Left lung (tissue), 4 donors: ENCODE measurements at regions not wholly inside any gene's neighbourhood (a gene's known extent, or its start where the extent isn't known, plus 50 kb on each side); places are given as distances from the start of the nearest gene placed in this dataset.

Source experiments
- ATAC-seq: fragments of 200-7000 bp; cut with Tn5 transposase; one replicate; pipeline ENCODE4 v1.9.1; 2020; ENCODE audit warnings: moderate library complexity
- DNase-seq, 4 donors: peaks; one replicate each; pipeline ENCODE4 v3.0.0-alpha.2; 2013 to 2020
- H3K27ac ChIP-seq, 2 donors: fragments of 200-600 bp; sonication (generic) in 1 of 2; one replicate each; pipeline versions ENCODE4 v1.5.0 to v1.8.0; 2020 to 2021
- H3K27me3 ChIP-seq, 2 donors: fragments of 200-600 bp; sonication (generic) in 1 of 2; one replicate each; pipeline versions ENCODE4 v1.5.0 to v1.8.0; 2020 to 2021
- H3K36me3 ChIP-seq, 2 donors: fragments of 200-600 bp; sonication (generic) in 1 of 2; one replicate each; pipeline versions ENCODE4 v1.5.0 to v1.8.0; 2020 to 2021
- H3K4me1 ChIP-seq, 2 donors: fragments of 200-600 bp; one replicate each; pipeline ENCODE4 v1.8.0; 2021
- H3K4me3 ChIP-seq, 2 donors: fragments of 200-600 bp; sonication (generic) in 1 of 2; one replicate each; pipeline versions ENCODE4 v1.5.0 to v1.8.0; 2020 to 2021; ENCODE audit warnings: mild to moderate bottlenecking in 1 of 2
- H3K9me3 ChIP-seq, 2 donors: fragments of 200-600 bp; sonication (generic) in 1 of 2; one replicate each; pipeline versions ENCODE4 v1.5.0 to v1.8.0; 2020 to 2021
- CTCF ChIP-seq, 2 donors: fragments of 200-600 bp; sonication (generic) in 1 of 2; IDR thresholded peaks; one replicate each; pipeline versions ENCODE4 v1.5.0 to v1.8.0; 2021; ENCODE audit warnings: antibody characterized with exemption in 2 of 2
- intact Hi-C, 2 donors: fragments of 100-400 bp; cut with DNase I; formaldehyde crosslinking; loops; one replicate each; pipeline versions ENCODE4 v1.11.2 to v1.14.2; 2022
- donor health status: DM: no; HTN: yes; CAD: no.
- donor health status: DM: no; HTN: no; CAD: no.

GRCh38 chr10:110368556-110368955 is 63.8 kb upstream of the SMNDC1 start:
- ATAC-seq (no peak), DNase-seq (no peak)
- Histone ChIP-seq H3K27me3 (no peaks in the 10 kb centered on the region), H3K36me3 (no peaks in the 10 kb centered on the region), H3K4me1 (no peaks in the 10 kb centered on the region), H3K27ac (no peak overlapping the region), H3K4me3 (no peak overlapping the region), H3K9me3 (no peaks in the 10 kb centered on the region)
- no peak for TF ChIP-seq CTCF (IDR thresholded peaks at IDR 0.05)
- intact Hi-C loops, result no loop called here

GRCh38 chr10:110370006-110370405 is 65.3 kb upstream of the SMNDC1 start:
- no peak for TF ChIP-seq CTCF (IDR thresholded peaks at IDR 0.05)
- Histone ChIP-seq H3K27ac (no peak overlapping the region), H3K4me3 (no peak overlapping the region), H3K4me1 (no peaks in the 10 kb centered on the region), H3K36me3 (no peaks in the 10 kb centered on the region), H3K27me3 (no peaks in the 10 kb centered on the region), H3K9me3 (no peaks in the 10 kb centered on the region)
- ATAC-seq (no peak), DNase-seq (no peak)
- intact Hi-C loops, result no loop called here

GRCh38 chr10:110372656-110373055 is 67.9 kb upstream of the SMNDC1 start:
- Histone ChIP-seq H3K9me3 (no peaks in the 10 kb centered on the region), H3K36me3 (no peaks in the 10 kb centered on the region), H3K4me3 (no peak overlapping the region), H3K4me1 (peaks cover 0 to 4% of the 10 kb centered on the region in 2 donors), H3K27ac (no peak overlapping the region), H3K27me3 (no peaks in the 10 kb centered on the region)
- ATAC-seq (no peak), DNase-seq (no peak)
- TF ChIP-seq CTCF (IDR thresholded peaks at IDR 0.05), result no peak
- intact Hi-C loops, result no loop called here

GRCh38 chr10:110373059-110373458 is 68.3 kb upstream of the SMNDC1 start:
- ATAC-seq, result no peak
- TF ChIP-seq CTCF (IDR thresholded peaks at IDR 0.05), result no peak
- H3K4me1 ChIP-seq, result peaks cover 0 to 4% of the 10 kb centered on the region in 2 donors
- no peak overlapping the region for H3K4me3 ChIP-seq
- H3K9me3 ChIP-seq, result no peaks in the 10 kb centered on the region
- no peak for DNase-seq
- H3K27ac ChIP-seq, result no peak overlapping the region
- intact Hi-C loops, result no loop called here
- no peaks in the 10 kb centered on the region for H3K27me3 ChIP-seq
- H3K36me3 ChIP-seq, result no peaks in the 10 kb centered on the region

GRCh38 chr10:110373857-110374654 is 69.3 kb upstream of the SMNDC1 start:
- H3K27me3 ChIP-seq, result no peaks in the 10 kb centered on the region
- peaks cover 0 to 4% of the 10 kb centered on the region in 2 donors for H3K4me1 ChIP-seq
- intact Hi-C loops, result no loop called here
- H3K36me3 ChIP-seq, result no peaks in the 10 kb centered on the region
- no peaks in the 10 kb centered on the region for H3K9me3 ChIP-seq
- H3K4me3 ChIP-seq, result no peak overlapping the region
- no peak overlapping the region for H3K27ac ChIP-seq
- DNase-seq (no peak), ATAC-seq (no peak)
- TF ChIP-seq CTCF (IDR thresholded peaks at IDR 0.05), result no peak
